ENCODE measurements at regions not wholly inside any gene's neighbourhood (a gene's known extent, or its start where the extent isn't known, plus 50 kb on each side); places are given as distances from the start of the nearest gene placed in this dataset.
"Not testable (repeated sequence)": the region's sequence is repeated elsewhere in the genome, so short reads cannot be mapped to it uniquely, and the experiment has no call there.

- H3K36me3 Mint-ChIP-seq (ENCODE audit: low read depth); H3K27ac Mint-ChIP-seq; POLR2A ChIA-PET; H3K4me3 Mint-ChIP-seq; H3K4me1 Mint-ChIP-seq; H3K9me3 Mint-ChIP-seq; CTCF ChIA-PET; DNase-seq; H3K27me3 Mint-ChIP-seq: not testable (repeated sequence)
Measured at GRCh38 chr1:60873396-60873795, 209.0 kb upstream of the NFIA start.

- Mint-ChIP-seq H3K4me3 (no peak overlapping the region), H3K36me3 (ENCODE audit: low read depth) (no peaks in the 10 kb centered on the region), H3K27me3 (peaks cover 4% of the 10 kb centered on the region), H3K27ac (no peak overlapping the region), H3K9me3 (no peaks in the 10 kb centered on the region), H3K4me1 (no peaks in the 10 kb centered on the region)
- POLR2A ChIA-PET: no interaction called here
- DNase-seq: no peak
- CTCF ChIA-PET: no interaction called here
Measured at GRCh38 chr1:60872426-60873054, 209.8 kb upstream of the NFIA start.

- Mint-ChIP-seq H3K27ac (no peak overlapping the region), H3K27me3 (no peaks in the 10 kb centered on the region), H3K4me3 (no peak overlapping the region), H3K36me3 (ENCODE audit: low read depth) (no peaks in the 10 kb centered on the region), H3K4me1 (no peaks in the 10 kb centered on the region), H3K9me3 (no peaks in the 10 kb centered on the region)
- ChIA-PET POLR2A (no interaction called here), CTCF (no interaction called here)
- DNase-seq: no peak
Measured at GRCh38 chr1:60870269-60870865, 212.0 kb upstream of the NFIA start.

- DNase-seq: no peak
- Mint-ChIP-seq H3K4me1 (no peaks in the 10 kb centered on the region), H3K9me3 (no peaks in the 10 kb centered on the region), H3K36me3 (ENCODE audit: low read depth) (no peaks in the 10 kb centered on the region), H3K27me3 (no peaks in the 10 kb centered on the region), H3K27ac (no peak overlapping the region), H3K4me3 (no peak overlapping the region)
- ChIA-PET POLR2A (no interaction called here), CTCF (no interaction called here)
Measured at GRCh38 chr1:60868901-60869663, 213.3 kb upstream of the NFIA start.

- CTCF ChIA-PET: interaction anchor here (0.5 kb wide), 1 partner anchor 18 kb away, joined by 3 read pairs; no protein-coding TSS in a partner anchor
- DNase-seq: no peak
- Mint-ChIP-seq H3K27ac (no peak overlapping the region), H3K4me3 (no peak overlapping the region), H3K4me1 (no peaks in the 10 kb centered on the region), H3K9me3 (no peaks in the 10 kb centered on the region), H3K36me3 (ENCODE audit: low read depth) (no peaks in the 10 kb centered on the region), H3K27me3 (peaks cover 2% of the 10 kb centered on the region)
- POLR2A ChIA-PET: no interaction called here
Measured at GRCh38 chr1:60867782-60868181, 214.6 kb upstream of the NFIA start.

- H3K4me3 Mint-ChIP-seq: no peak overlapping the region
- H3K27ac Mint-ChIP-seq: no peak overlapping the region
- POLR2A ChIA-PET: no interaction called here
- H3K27me3 Mint-ChIP-seq: peaks cover 2% of the 10 kb centered on the region
- CTCF ChIA-PET: interaction anchor here (0.9 kb wide), 1 partner anchor 18 kb away, joined by 3 read pairs; no protein-coding TSS in a partner anchor
- DNase-seq: no peak
- H3K36me3 Mint-ChIP-seq (ENCODE audit: low read depth): no peaks in the 10 kb centered on the region
- no peaks in the 10 kb centered on the region for H3K9me3 Mint-ChIP-seq
- no peaks in the 10 kb centered on the region for H3K4me1 Mint-ChIP-seq
Measured at GRCh38 chr1:60866917-60867531, 215.3 kb upstream of the NFIA start.

- H3K27ac Mint-ChIP-seq: no peak overlapping the region
- H3K36me3 Mint-ChIP-seq (ENCODE audit: low read depth): no peaks in the 10 kb centered on the region
- H3K4me3 Mint-ChIP-seq: no peak overlapping the region
- no peaks in the 10 kb centered on the region for H3K9me3 Mint-ChIP-seq
- ChIA-PET POLR2A (no interaction called here), CTCF (interaction anchor here (0.9 kb wide), 1 partner anchor 17 kb away, joined by 3 read pairs; no protein-coding TSS in a partner anchor)
- peaks cover 2% of the 10 kb centered on the region for H3K27me3 Mint-ChIP-seq
- no peak for DNase-seq
- H3K4me1 Mint-ChIP-seq: no peaks in the 10 kb centered on the region
Measured at GRCh38 chr1:60866226-60866900, 216.0 kb upstream of the NFIA start.

GRCh38 chr1:60865166-60865565 is 217.2 kb upstream of the NFIA start:
- Mint-ChIP-seq H3K4me1 (no peaks in the 10 kb centered on the region), H3K4me3 (no peak overlapping the region), H3K36me3 (ENCODE audit: low read depth) (no peaks in the 10 kb centered on the region), H3K27me3 (peaks cover 4% of the 10 kb centered on the region), H3K9me3 (no peaks in the 10 kb centered on the region), H3K27ac (no peak overlapping the region)
- DNase-seq: no peak
- ChIA-PET POLR2A (no interaction called here), CTCF (interaction anchor here (0.7 kb wide), 1 partner anchor 1624 kb away, joined by 3 read pairs; no protein-coding TSS in a partner anchor)

GRCh38 chr1:60864722-60865121 is 217.6 kb upstream of the NFIA start:
- ChIA-PET CTCF (interaction anchor here (0.7 kb wide), 1 partner anchor 1624 kb away, joined by 3 read pairs; no protein-coding TSS in a partner anchor), POLR2A (no interaction called here)
- Mint-ChIP-seq H3K27ac (no peak overlapping the region), H3K36me3 (ENCODE audit: low read depth) (no peaks in the 10 kb centered on the region), H3K27me3 (peaks cover 4% of the 10 kb centered on the region), H3K4me3 (no peak overlapping the region), H3K4me1 (no peaks in the 10 kb centered on the region), H3K9me3 (no peaks in the 10 kb centered on the region)
- no peak for DNase-seq

GRCh38 chr1:60863131-60863530 is 219.2 kb upstream of the NFIA start:
- Mint-ChIP-seq H3K27me3 (peaks cover 6% of the 10 kb centered on the region), H3K36me3 (ENCODE audit: low read depth) (no peaks in the 10 kb centered on the region), H3K27ac (no peak overlapping the region), H3K4me3 (no peak overlapping the region), H3K9me3 (no peaks in the 10 kb centered on the region), H3K4me1 (no peaks in the 10 kb centered on the region)
- POLR2A ChIA-PET: no interaction called here
- no peak for DNase-seq
- CTCF ChIA-PET: no interaction called here

GRCh38 chr1:60861961-60862567 is 220.3 kb upstream of the NFIA start:
- H3K36me3 Mint-ChIP-seq (ENCODE audit: low read depth): no peaks in the 10 kb centered on the region
- ChIA-PET CTCF (no interaction called here), POLR2A (no interaction called here)
- no peak overlapping the region for H3K4me3 Mint-ChIP-seq
- DNase-seq: no peak
- H3K9me3 Mint-ChIP-seq: no peaks in the 10 kb centered on the region
- no peaks in the 10 kb centered on the region for H3K4me1 Mint-ChIP-seq
- no peak overlapping the region for H3K27ac Mint-ChIP-seq
- peaks cover 6% of the 10 kb centered on the region for H3K27me3 Mint-ChIP-seq

GRCh38 chr1:60859111-60859510 is 223.2 kb upstream of the NFIA start:
- Mint-ChIP-seq H3K27me3 (peaks cover 14% of the 10 kb centered on the region), H3K36me3 (ENCODE audit: low read depth) (no peaks in the 10 kb centered on the region), H3K9me3 (no peaks in the 10 kb centered on the region), H3K4me1 (no peaks in the 10 kb centered on the region), H3K4me3 (no peak overlapping the region), H3K27ac (no peak overlapping the region)
- no peak for DNase-seq
- ChIA-PET CTCF (interaction anchor here (1.5 kb wide), 1 partner anchor 10 kb away, joined by 4 read pairs; no protein-coding TSS in a partner anchor), POLR2A (no interaction called here)

- no peak for DNase-seq
- H3K4me1 Mint-ChIP-seq: no peaks in the 10 kb centered on the region
- no peak overlapping the region for H3K27ac Mint-ChIP-seq
- H3K36me3 Mint-ChIP-seq (ENCODE audit: low read depth): no peaks in the 10 kb centered on the region
- peaks cover 12% of the 10 kb centered on the region for H3K27me3 Mint-ChIP-seq
- CTCF ChIA-PET: no interaction called here
- no peaks in the 10 kb centered on the region for H3K9me3 Mint-ChIP-seq
- no peak overlapping the region for H3K4me3 Mint-ChIP-seq
- POLR2A ChIA-PET: no interaction called here
Measured at GRCh38 chr1:60857851-60858250, 224.5 kb upstream of the NFIA start.
